HepG2 (cell line): ENCODE measurements at regions not wholly inside any gene's neighbourhood (a gene's known extent, or its start where the extent isn't known, plus 50 kb on each side); places are given as distances from the start of the nearest gene placed in this dataset.

Experiments used
- CBFB ChIP-seq: sonication (generic); formaldehyde crosslinking; IDR thresholded peaks from 2 replicates; pipeline ENCODE4 v1.4.0; 2020; ENCODE audit warnings: missing genetic modification reagents
- CREB1 ChIP-seq, 2 experiments: fragments of 450-650 bp in 1 of 2; IDR thresholded peaks; 2 replicates each; pipeline ENCODE4 v1.6.1; 2016 to 2017; ENCODE audit warnings: control low read depth in 1 of 2, mild to moderate bottlenecking in 1 of 2, missing compliant biosample characterization in 1 of 2, missing genetic modification characterization in 1 of 2
- GABPB1 ChIP-seq: IDR thresholded peaks from 2 replicates; pipeline ENCODE4 v1.6.1; 2016; ENCODE audit warnings: mild to moderate bottlenecking, missing genetic modification reagents, moderate library complexity, missing compliant biosample characterization
- HNRNPL ChIP-seq: fragments of 200-400 bp; formaldehyde crosslinking; IDR thresholded peaks from 2 replicates; pipeline ENCODE4 v1.6.1; 2017; ENCODE audit warnings: mild to moderate bottlenecking, low read depth, low read length
- HOXA7 ChIP-seq: sonication (generic); formaldehyde crosslinking; IDR thresholded peaks from 2 replicates; pipeline ENCODE4 v1.8.1; 2022; ENCODE audit warnings: mild to moderate bottlenecking, missing genetic modification reagents, moderate library complexity
- MLLT10 ChIP-seq: sonication (generic); formaldehyde crosslinking; IDR thresholded peaks from 2 replicates; pipeline ENCODE4 v1.4.0; 2020; ENCODE audit warnings: missing genetic modification reagents
- NR1H2 ChIP-seq: sonication (generic); formaldehyde crosslinking; IDR thresholded peaks from 2 replicates; pipeline ENCODE4 v1.8.1; 2022; ENCODE audit warnings: low read depth, missing genetic modification reagents, borderline replicate concordance
- PAWR ChIP-seq: sonication (generic); formaldehyde crosslinking; IDR thresholded peaks from 2 replicates; pipeline ENCODE4 v1.4.0; 2020; ENCODE audit warnings: missing genetic modification reagents, mild to moderate bottlenecking, borderline replicate concordance
- SALL2 ChIP-seq: sonication (generic); formaldehyde crosslinking; IDR thresholded peaks from 2 replicates; pipeline ENCODE4 v1.8.1; 2023; ENCODE audit warnings: mild to moderate bottlenecking, missing genetic modification reagents, inconsistent platforms
- SKI ChIP-seq: fragments of 450-650 bp; IDR thresholded peaks from one replicate; pipeline ENCODE4 v1.6.1; 2018; ENCODE audit warnings: mild to moderate bottlenecking; ENCODE audit not compliant: partially characterized antibody
- TBP ChIP-seq: sonication (generic); formaldehyde crosslinking; IDR thresholded peaks from 2 replicates; pipeline ENCODE4 v1.5.0; 2020; ENCODE audit warnings: missing genetic modification reagents
- ZFP62 ChIP-seq: sonication (generic); formaldehyde crosslinking; IDR thresholded peaks from 2 replicates; pipeline ENCODE4 v1.4.0; 2020; ENCODE audit warnings: missing genetic modification reagents
- ZNF263 ChIP-seq: sonication (generic); formaldehyde crosslinking; IDR thresholded peaks from 2 replicates; pipeline ENCODE4 v1.4.0; 2020; ENCODE audit warnings: missing genetic modification reagents
- ZNF619 ChIP-seq: sonication (generic); formaldehyde crosslinking; IDR thresholded peaks from 2 replicates; pipeline ENCODE4 v1.4.0; 2020; ENCODE audit warnings: mild to moderate bottlenecking, missing genetic modification reagents
- ZNF724P ChIP-seq: sonication (generic); formaldehyde crosslinking; IDR thresholded peaks from 2 replicates; pipeline ENCODE4 v1.8.0; 2022; ENCODE audit warnings: missing genetic modification reagents, borderline replicate concordance
- TF ChIP-seq, protein P1 (sequence below): sonication (generic); formaldehyde crosslinking; IDR thresholded peaks from 2 replicates; pipeline ENCODE4 v1.4.0; 2020; ENCODE audit warnings: missing genetic modification reagents, borderline replicate concordance
- TF ChIP-seq, protein P2 (sequence below): sonication (generic); formaldehyde crosslinking; IDR thresholded peaks from 2 replicates; pipeline ENCODE4 v1.8.1; 2023; ENCODE audit warnings: missing genetic modification reagents, inconsistent platforms, borderline replicate concordance
- TF ChIP-seq, protein P3 (sequence below): IDR thresholded peaks from 2 replicates; pipeline ENCODE4 v1.6.1; 2012; ENCODE audit warnings: low read depth, low read length, improper control_type of control experiment
- TF ChIP-seq, protein P4 (sequence below): sonication (generic); formaldehyde crosslinking; IDR thresholded peaks from 2 replicates; pipeline ENCODE4 v1.4.0; 2020; ENCODE audit warnings: mild to moderate bottlenecking, missing genetic modification reagents

DNA sequence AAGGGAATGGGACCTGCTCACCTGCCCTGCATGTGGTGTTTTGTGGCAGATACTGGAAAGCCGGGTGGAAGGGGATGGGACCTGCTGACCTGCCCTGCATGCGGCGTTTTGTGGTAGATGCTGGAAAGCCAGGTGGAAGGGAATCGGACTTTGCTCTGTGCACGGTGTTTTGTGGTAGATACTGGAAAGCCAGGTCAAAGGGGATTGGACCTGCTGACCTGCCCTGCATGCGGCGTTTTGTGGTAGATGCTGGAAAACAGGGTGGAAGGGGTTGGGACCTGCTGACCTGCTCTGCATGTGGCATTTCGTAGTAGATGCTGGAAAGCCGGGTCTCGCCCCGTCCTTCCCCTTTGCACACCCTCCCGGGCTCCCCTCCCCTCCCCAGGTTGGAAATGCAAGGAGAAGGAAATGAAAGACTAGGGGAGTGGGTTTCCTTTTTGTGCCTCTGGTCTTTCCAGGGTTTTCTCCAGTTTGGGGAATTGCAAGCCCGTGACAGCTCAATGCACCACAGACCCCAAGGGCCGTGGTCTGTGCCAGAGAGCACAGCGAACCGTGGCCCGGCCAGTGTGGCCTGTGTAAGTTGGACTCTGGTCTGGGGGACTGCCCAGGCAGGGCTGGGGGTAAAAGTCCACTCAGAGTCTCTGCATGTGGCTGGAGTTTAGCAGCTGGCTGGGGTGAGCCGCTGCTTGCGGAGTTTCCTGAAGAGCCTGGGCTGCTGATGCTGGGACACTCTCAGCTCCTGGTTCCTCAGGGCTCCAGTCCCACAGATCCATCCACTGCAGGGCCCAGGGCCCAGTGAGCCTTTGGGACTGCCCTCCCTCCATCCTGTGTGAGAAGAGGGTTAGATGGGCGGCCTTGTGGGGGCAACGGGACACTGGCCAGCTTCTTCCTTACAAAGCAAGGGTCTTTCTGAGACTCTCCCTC is 105.5 kb downstream of the CRYAA start (continued):
- TF ChIP-seq, protein P1, sequence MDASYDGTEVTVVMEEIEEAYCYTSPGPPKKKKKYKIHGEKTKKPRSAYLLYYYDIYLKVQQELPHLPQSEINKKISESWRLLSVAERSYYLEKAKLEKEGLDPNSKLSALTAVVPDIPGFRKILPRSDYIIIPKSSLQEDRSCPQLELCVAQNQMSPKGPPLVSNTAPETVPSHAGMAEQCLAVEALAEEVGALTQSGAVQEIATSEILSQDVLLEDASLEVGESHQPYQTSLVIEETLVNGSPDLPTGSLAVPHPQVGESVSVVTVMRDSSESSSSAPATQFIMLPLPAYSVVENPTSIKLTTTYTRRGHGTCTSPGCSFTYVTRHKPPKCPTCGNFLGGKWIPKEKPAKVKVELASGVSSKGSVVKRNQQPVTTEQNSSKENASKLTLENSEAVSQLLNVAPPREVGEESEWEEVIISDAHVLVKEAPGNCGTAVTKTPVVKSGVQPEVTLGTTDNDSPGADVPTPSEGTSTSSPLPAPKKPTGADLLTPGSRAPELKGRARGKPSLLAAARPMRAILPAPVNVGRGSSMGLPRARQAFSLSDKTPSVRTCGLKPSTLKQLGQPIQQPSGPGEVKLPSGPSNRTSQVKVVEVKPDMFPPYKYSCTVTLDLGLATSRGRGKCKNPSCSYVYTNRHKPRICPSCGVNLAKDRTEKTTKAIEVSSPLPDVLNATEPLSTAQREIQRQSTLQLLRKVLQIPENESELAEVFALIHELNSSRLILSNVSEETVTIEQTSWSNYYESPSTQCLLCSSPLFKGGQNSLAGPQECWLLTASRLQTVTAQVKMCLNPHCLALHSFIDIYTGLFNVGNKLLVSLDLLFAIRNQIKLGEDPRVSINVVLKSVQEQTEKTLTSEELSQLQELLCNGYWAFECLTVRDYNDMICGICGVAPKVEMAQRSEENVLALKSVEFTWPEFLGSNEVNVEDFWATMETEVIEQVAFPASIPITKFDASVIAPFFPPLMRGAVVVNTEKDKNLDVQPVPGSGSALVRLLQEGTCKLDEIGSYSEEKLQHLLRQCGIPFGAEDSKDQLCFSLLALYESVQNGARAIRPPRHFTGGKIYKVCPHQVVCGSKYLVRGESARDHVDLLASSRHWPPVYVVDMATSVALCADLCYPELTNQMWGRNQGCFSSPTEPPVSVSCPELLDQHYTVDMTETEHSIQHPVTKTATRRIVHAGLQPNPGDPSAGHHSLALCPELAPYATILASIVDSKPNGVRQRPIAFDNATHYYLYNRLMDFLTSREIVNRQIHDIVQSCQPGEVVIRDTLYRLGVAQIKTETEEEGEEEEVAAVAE = no peak
- TF ChIP-seq PAWR (CRISPR knock-in tag) (no peak), HNRNPL (no peak), ZNF619 (CRISPR knock-in tag) (no peak), CBFB (CRISPR knock-in tag) (no peak), ZFP62 (CRISPR knock-in tag) (no peak), ZNF263 (CRISPR knock-in tag) (no peak), ZNF724P (CRISPR knock-in tag) (no peak), HOXA7 (CRISPR knock-in tag) (no peak), MLLT10 (CRISPR knock-in tag) (no peak), SALL2 (CRISPR knock-in tag) (no peak), SKI (no peak), NR1H2 (CRISPR knock-in tag) (no peak), CREB1 (IDR thresholded peaks at IDR 0.05) (no peak), CREB1 (CRISPR knock-in tag; IDR thresholded peaks at IDR 0.05) (no peak), TBP (CRISPR knock-in tag) (no peak), GABPB1 (CRISPR knock-in tag) (no peak)
- TF ChIP-seq, protein P2, sequence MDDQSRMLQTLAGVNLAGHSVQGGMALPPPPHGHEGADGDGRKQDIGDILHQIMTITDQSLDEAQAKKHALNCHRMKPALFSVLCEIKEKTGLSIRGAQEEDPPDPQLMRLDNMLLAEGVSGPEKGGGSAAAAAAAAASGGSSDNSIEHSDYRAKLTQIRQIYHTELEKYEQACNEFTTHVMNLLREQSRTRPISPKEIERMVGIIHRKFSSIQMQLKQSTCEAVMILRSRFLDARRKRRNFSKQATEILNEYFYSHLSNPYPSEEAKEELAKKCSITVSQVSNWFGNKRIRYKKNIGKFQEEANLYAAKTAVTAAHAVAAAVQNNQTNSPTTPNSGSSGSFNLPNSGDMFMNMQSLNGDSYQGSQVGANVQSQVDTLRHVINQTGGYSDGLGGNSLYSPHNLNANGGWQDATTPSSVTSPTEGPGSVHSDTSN (CRISPR knock-in tag) = no peak
- TF ChIP-seq, protein P3, sequence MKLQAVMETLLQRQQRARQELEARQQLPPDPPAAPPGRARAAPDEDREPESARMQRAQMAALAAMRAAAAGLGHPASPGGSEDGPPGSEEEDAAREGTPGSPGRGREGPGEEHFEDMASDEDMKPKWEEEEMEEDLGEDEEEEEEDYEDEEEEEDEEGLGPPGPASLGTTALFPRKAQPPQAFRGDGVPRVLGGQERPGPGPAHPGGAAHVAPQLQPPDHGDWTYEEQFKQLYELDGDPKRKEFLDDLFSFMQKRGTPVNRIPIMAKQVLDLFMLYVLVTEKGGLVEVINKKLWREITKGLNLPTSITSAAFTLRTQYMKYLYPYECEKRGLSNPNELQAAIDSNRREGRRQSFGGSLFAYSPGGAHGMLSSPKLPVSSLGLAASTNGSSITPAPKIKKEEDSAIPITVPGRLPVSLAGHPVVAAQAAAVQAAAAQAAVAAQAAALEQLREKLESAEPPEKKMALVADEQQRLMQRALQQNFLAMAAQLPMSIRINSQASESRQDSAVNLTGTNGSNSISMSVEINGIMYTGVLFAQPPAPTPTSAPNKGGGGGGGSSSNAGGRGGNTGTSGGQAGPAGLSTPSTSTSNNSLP = no peak
- TF ChIP-seq, protein P4, sequence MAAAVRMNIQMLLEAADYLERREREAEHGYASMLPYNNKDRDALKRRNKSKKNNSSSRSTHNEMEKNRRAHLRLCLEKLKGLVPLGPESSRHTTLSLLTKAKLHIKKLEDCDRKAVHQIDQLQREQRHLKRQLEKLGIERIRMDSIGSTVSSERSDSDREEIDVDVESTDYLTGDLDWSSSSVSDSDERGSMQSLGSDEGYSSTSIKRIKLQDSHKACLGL (CRISPR knock-in tag) = no peak
